OCI-LY3 (cell line): ENCODE measurements at regions not wholly inside any gene's neighbourhood (a gene's known extent, or its start where the extent isn't known, plus 50 kb on each side); places are given as distances from the start of the nearest gene placed in this dataset.

Experiments
- H2AFZ ChIP-seq: fragments of 200-600, 300-600 bp; shearing (Covaris generic); 2 replicates; pipeline ENCODE4 v1.6.0; 2014; ENCODE audit warnings: antibody characterized with exemption, low read depth, low read length
- H3K27ac ChIP-seq: fragments of 200-600, 300-600 bp; sonication (generic); 2 replicates; pipeline ENCODE4 v1.5.1; 2014; ENCODE audit warnings: mild to moderate bottlenecking, low read length, moderate library complexity, mixed read lengths
- H3K27me3 ChIP-seq: fragments of 200-600, 300-600 bp; sonication (generic); 2 replicates; pipeline ENCODE4 v1.6.1; 2014; ENCODE audit warnings: low read depth, low read length, mixed read lengths
- H3K36me3 ChIP-seq: fragments of 200-600, 300-600 bp; sonication (generic); replicated peaks from 2 replicates; pipeline ENCODE3; 2014; ENCODE audit warnings: low read depth, low read length, mixed read lengths
- H3K4me1 ChIP-seq: fragments of 300-600, 200-600 bp; sonication (generic); 2 replicates; pipeline ENCODE4 v1.6.1; 2014; ENCODE audit warnings: low read length, mixed read lengths
- H3K4me2 ChIP-seq: fragments of 200-600, 300-600 bp; sonication (generic); 2 replicates; pipeline ENCODE4 v1.6.1; 2014; ENCODE audit warnings: low read length, mixed read lengths
- H3K4me3 ChIP-seq: fragments of 300-600, 200-600 bp; sonication (generic); 2 replicates; pipeline ENCODE4 v1.5.1; 2014; ENCODE audit warnings: antibody characterized with exemption, mild to moderate bottlenecking, low read length, moderate library complexity
- H3K79me2 ChIP-seq: fragments of 300-600, 200-600 bp; shearing (Covaris generic); 2 replicates; pipeline ENCODE4 v1.6.1; 2014; ENCODE audit warnings: mild to moderate bottlenecking, low read length, mixed read lengths
- H3K9ac ChIP-seq: fragments of 300-600, 200-600 bp; shearing (Covaris generic); 2 replicates; pipeline ENCODE4 v1.6.0; 2014; ENCODE audit warnings: mild to moderate bottlenecking, low read length, moderate library complexity
- H3K9me3 ChIP-seq: fragments of 200-600, 300-600 bp; shearing (Covaris generic); 2 replicates; pipeline ENCODE4 v1.6.1; 2014; ENCODE audit warnings: low read length, mixed read lengths; ENCODE audit not compliant: insufficient read depth
- H4K20me1 ChIP-seq: fragments of 200-600, 300-600 bp; sonication (generic); 2 replicates; pipeline ENCODE4 v1.6.1; 2016; ENCODE audit warnings: low read length, mixed read lengths; ENCODE audit not compliant: insufficient read depth
- CTCF ChIP-seq: fragments of 200-600, 300-600 bp; sonication (generic); IDR thresholded peaks from 2 replicates; pipeline ENCODE4 v1.5.1; 2014; ENCODE audit warnings: antibody characterized with exemption, low read length, low read depth
- EZH2phosphoT487 ChIP-seq: fragments of 200-600 bp; shearing (Covaris generic); IDR thresholded peaks from 2 replicates; pipeline ENCODE4 v1.6.1; 2018; ENCODE audit warnings: antibody characterized with exemption, mixed run types, low read depth

- no peaks in the 10 kb centered on the region for H3K79me2 ChIP-seq
- H4K20me1 ChIP-seq, result no peaks in the 10 kb centered on the region
- no peak overlapping the region for H3K9ac ChIP-seq
- no peaks in the 10 kb centered on the region for H3K36me3 ChIP-seq
- H3K4me1 ChIP-seq, result no peaks in the 10 kb centered on the region
- H3K9me3 ChIP-seq, result no peaks in the 10 kb centered on the region
- TF ChIP-seq EZH2phosphoT487 (no peak), CTCF (no peak)
- no peak overlapping the region for H3K27ac ChIP-seq
- H2AFZ ChIP-seq, result no peak overlapping the region
- H3K27me3 ChIP-seq, result no peaks in the 10 kb centered on the region
- H3K4me2 ChIP-seq, result no peak overlapping the region
- no peak overlapping the region for H3K4me3 ChIP-seq
Measured at GRCh38 chr12:115312901-115313300, 628.9 kb upstream of the TBX3 start.

GRCh38 chr12:115311875-115312274 lies 627.9 kb upstream of the TBX3 start:
- Histone ChIP-seq H3K36me3 (no peaks in the 10 kb centered on the region), H3K4me3 (no peak overlapping the region), H4K20me1 (no peaks in the 10 kb centered on the region), H3K9me3 (no peaks in the 10 kb centered on the region), H3K9ac (no peak overlapping the region), H3K4me1 (no peaks in the 10 kb centered on the region), H3K27ac (no peak overlapping the region), H3K79me2 (no peaks in the 10 kb centered on the region), H2AFZ (no peak overlapping the region), H3K4me2 (no peak overlapping the region), H3K27me3 (no peaks in the 10 kb centered on the region)
- TF ChIP-seq EZH2phosphoT487 (no peak), CTCF (no peak)

GRCh38 chr12:115308918-115309317 lies 624.9 kb upstream of the TBX3 start:
- H3K4me2 ChIP-seq, result no peak overlapping the region
- H3K9me3 ChIP-seq, result no peaks in the 10 kb centered on the region
- no peaks in the 10 kb centered on the region for H3K79me2 ChIP-seq
- H3K27me3 ChIP-seq, result no peaks in the 10 kb centered on the region
- no peaks in the 10 kb centered on the region for H4K20me1 ChIP-seq
- TF ChIP-seq CTCF (no peak), EZH2phosphoT487 (no peak)
- H3K4me3 ChIP-seq, result no peak overlapping the region
- H3K4me1 ChIP-seq, result no peaks in the 10 kb centered on the region
- no peak overlapping the region for H2AFZ ChIP-seq
- no peak overlapping the region for H3K27ac ChIP-seq
- H3K36me3 ChIP-seq, result no peaks in the 10 kb centered on the region
- no peak overlapping the region for H3K9ac ChIP-seq

- Histone ChIP-seq H3K27me3 (no peaks in the 10 kb centered on the region), H3K27ac (no peak overlapping the region), H3K36me3 (no peaks in the 10 kb centered on the region), H3K9me3 (no peaks in the 10 kb centered on the region), H2AFZ (no peak overlapping the region), H3K9ac (no peak overlapping the region), H4K20me1 (no peaks in the 10 kb centered on the region), H3K4me3 (no peak overlapping the region), H3K4me2 (no peak overlapping the region), H3K4me1 (no peaks in the 10 kb centered on the region), H3K79me2 (no peaks in the 10 kb centered on the region)
- TF ChIP-seq CTCF (no peak), EZH2phosphoT487 (no peak)
Measured at GRCh38 chr12:115306380-115306779, 622.4 kb upstream of the TBX3 start.
